ENCODE measurements at regions not wholly inside any gene's neighbourhood (a gene's known extent, or its start where the extent isn't known, plus 50 kb on each side); places are given as distances from the start of the nearest gene placed in this dataset.

DNA sequence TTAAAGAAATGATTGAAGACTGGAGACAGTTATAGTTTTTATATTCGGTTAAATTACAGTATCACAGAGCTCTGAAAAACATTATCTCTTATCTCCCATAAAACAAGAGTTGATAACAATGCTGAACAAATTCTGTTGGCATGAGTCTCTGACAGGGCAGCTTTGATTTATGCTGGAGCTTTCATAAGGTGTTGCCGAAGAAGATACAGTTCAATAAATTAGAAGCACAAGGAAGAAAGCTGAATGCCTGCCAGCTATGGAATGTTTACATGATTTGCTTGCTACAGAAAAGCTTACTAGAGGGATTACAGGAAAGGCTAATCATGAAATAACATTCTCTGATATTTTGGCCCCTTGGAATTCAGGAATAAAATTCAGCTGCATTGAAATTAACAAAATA lies 431.9 kb upstream of the GJE1 start:
- TF ChIP-seq, protein P1, sequence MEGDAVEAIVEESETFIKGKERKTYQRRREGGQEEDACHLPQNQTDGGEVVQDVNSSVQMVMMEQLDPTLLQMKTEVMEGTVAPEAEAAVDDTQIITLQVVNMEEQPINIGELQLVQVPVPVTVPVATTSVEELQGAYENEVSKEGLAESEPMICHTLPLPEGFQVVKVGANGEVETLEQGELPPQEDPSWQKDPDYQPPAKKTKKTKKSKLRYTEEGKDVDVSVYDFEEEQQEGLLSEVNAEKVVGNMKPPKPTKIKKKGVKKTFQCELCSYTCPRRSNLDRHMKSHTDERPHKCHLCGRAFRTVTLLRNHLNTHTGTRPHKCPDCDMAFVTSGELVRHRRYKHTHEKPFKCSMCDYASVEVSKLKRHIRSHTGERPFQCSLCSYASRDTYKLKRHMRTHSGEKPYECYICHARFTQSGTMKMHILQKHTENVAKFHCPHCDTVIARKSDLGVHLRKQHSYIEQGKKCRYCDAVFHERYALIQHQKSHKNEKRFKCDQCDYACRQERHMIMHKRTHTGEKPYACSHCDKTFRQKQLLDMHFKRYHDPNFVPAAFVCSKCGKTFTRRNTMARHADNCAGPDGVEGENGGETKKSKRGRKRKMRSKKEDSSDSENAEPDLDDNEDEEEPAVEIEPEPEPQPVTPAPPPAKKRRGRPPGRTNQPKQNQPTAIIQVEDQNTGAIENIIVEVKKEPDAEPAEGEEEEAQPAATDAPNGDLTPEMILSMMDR (IDR thresholded peaks at IDR 0.05; ENCODE audit: low read depth, low read length): no peak
- TF ChIP-seq POLR2A (IDR thresholded peaks at IDR 0.05; ENCODE audit: extremely low read depth, insufficient read length): no peak
- TF ChIP-seq, protein P2, sequence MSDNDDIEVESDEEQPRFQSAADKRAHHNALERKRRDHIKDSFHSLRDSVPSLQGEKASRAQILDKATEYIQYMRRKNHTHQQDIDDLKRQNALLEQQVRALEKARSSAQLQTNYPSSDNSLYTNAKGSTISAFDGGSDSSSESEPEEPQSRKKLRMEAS (IDR thresholded peaks at IDR 0.05; ENCODE audit: low read depth, low read length): no peak
